Stimulated activated effector memory CD8-positive, alpha-beta T cell treated with anti-CD3 and anti-CD28 coated beads, Interleukin-12 subunit alpha, Interleukin-12 subunit beta, amount 100 ng/mL, for 72 hours (primary cell): ENCODE measurements at regions not wholly inside any gene's neighbourhood (a gene's known extent, or its start where the extent isn't known, plus 50 kb on each side); places are given as distances from the start of the nearest gene placed in this dataset.
"Not testable (repeated sequence)": the region's sequence is repeated elsewhere in the genome, so short reads cannot be mapped to it uniquely, and the experiment has no call there.

Experiments
- ATAC-seq: fragments of 150-1000 bp; cut with Tn5 transposase; 2 replicates; pipeline ENCODE4 v1.10.0; 2021
- DNase-seq, 2 donors: peaks; one replicate each; pipeline ENCODE4 v3.0.0; 2021 to 2022; ENCODE audit warnings: low spot score in 2 of 2
- H3K27ac Mint-ChIP-seq: one replicate; pipeline ENCODE4 v1.8.0; 2022; ENCODE audit warnings: mild to moderate bottlenecking, mixed read lengths
- H3K36me3 Mint-ChIP-seq: one replicate; pipeline ENCODE4 v1.8.0; 2022; ENCODE audit warnings: mild to moderate bottlenecking, mixed read lengths
- H3K4me1 Mint-ChIP-seq: one replicate; pipeline ENCODE4 v1.8.0; 2022; ENCODE audit warnings: mixed read lengths
- H3K4me3 Mint-ChIP-seq: one replicate; pipeline ENCODE4 v1.8.0; 2022; ENCODE audit warnings: mild to moderate bottlenecking, mixed read lengths
- H3K9me3 Mint-ChIP-seq: one replicate; pipeline ENCODE4 v1.8.0; 2022; ENCODE audit warnings: mixed read lengths

DNA sequence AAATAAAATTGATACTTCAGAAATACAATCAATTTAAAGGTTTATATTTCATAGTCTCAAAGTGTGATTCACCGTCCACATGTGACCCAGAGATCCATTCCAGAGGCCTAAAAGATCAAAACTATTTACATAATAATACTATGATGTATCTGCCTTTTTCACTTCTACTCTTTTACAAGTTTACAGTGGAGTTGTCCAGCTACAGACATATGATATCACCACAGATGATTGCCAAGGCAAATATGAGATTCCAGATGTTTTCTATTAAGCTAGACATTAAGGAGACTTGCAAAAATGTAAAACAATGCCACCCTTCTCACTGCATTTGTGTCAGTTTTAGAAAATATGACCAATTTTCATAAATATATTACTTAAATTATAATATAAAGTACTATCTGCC, 443.7 kb downstream of the GJA1 start:
- Mint-ChIP-seq H3K9me3 (peaks cover 2% of the 10 kb centered on the region), H3K4me1 (no peaks in the 10 kb centered on the region), H3K27ac (no peak overlapping the region), H3K4me3 (no peak overlapping the region), H3K36me3 (no peaks in the 10 kb centered on the region)
- DNase-seq (no peak), ATAC-seq (no peak)

DNA sequence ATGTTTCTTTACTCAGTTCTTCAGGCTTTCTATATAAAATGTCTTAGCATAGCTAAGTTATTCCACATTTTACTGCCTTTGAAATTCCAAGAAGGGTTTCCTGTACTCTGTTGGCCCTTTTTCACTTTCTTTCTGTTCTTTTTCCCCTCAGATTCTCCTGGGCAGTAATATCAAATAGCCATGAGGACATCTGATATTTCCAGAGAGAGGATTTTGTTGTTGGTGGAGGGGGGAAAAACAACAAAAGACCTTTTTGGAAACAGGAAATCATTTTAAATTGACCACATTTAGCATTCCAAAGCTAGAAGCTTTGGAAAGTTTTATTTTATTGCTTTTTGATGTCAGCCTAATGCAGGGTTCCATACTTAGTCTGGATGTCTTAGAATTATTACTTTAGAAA, 445.4 kb downstream of the GJA1 start:
- DNase-seq (no peak), ATAC-seq (no peak)
- H3K9me3 Mint-ChIP-seq: peaks cover 6% of the 10 kb centered on the region

DNA sequence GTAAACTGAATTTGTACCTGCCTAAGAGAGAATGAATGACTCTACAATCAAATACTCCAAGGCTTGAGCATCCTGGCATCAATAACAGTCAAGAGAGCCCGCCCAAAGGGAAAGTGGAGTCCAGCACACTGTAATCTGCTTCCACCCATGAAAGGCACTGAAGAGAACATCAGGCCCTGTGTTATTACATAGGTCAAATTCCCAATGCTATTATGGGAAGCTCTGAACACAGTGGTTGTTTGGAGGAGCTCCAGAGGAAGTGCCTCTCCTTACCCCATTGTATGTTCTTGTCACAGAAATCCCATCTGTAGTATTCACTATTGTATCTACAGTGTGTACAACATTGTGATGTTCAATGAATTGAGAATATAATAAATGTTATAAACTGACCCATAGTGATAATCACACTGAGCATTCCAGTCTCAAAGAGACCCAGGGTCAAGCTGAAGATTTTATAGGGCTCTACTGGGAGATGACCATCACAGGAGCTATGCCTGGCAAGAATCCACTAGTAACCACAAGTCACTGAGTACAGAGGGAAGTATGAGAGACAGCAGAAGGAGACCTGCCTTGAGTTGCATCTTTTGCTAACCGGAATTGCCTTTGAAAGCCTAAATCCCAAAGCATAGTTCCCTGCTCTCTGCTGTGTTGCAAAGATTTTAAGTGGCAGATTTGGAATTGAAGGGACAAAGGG, 446.7 kb downstream of the GJA1 start:
- Mint-ChIP-seq H3K9me3 (peaks cover 7% of the 10 kb centered on the region), H3K4me3 (no peak overlapping the region), H3K36me3 (no peaks in the 10 kb centered on the region), H3K27ac (no peak overlapping the region), H3K4me1 (no peaks in the 10 kb centered on the region)
- ATAC-seq: peak; percentile 28
- no peak for DNase-seq

More for the DNA sequence above, 445.4 kb downstream of the GJA1 start:
- Mint-ChIP-seq H3K27ac (no peak overlapping the region), H3K36me3 (no peaks in the 10 kb centered on the region), H3K4me3 (no peak overlapping the region), H3K4me1 (no peaks in the 10 kb centered on the region)

- DNase-seq: no peak
- Mint-ChIP-seq H3K9me3 (peaks cover 4% of the 10 kb centered on the region), H3K27ac (no peak overlapping the region), H3K4me1 (no peaks in the 10 kb centered on the region), H3K4me3 (no peak overlapping the region), H3K36me3 (no peaks in the 10 kb centered on the region)
- ATAC-seq: no peak
These were observed 448.6 kb downstream of the GJA1 start for GRCh38 chr6:121884091-121884490.

GRCh38 chr6:121884620-121885019, 449.2 kb downstream of the GJA1 start:
- Mint-ChIP-seq H3K36me3 (no peaks in the 10 kb centered on the region), H3K4me1 (no peaks in the 10 kb centered on the region), H3K4me3 (no peak overlapping the region), H3K9me3 (peaks cover 4% of the 10 kb centered on the region), H3K27ac (no peak overlapping the region)
- no peak for DNase-seq
- no peak for ATAC-seq

GRCh38 chr6:121885399-121886152, 450.1 kb downstream of the GJA1 start:
- DNase-seq: no peak
- H3K9me3 Mint-ChIP-seq: peaks cover 4% of the 10 kb centered on the region
- no peak overlapping the region for H3K27ac Mint-ChIP-seq
- H3K36me3 Mint-ChIP-seq: no peaks in the 10 kb centered on the region
- H3K4me1 Mint-ChIP-seq: no peaks in the 10 kb centered on the region
- no peak overlapping the region for H3K4me3 Mint-ChIP-seq
- ATAC-seq: no peak

DNA sequence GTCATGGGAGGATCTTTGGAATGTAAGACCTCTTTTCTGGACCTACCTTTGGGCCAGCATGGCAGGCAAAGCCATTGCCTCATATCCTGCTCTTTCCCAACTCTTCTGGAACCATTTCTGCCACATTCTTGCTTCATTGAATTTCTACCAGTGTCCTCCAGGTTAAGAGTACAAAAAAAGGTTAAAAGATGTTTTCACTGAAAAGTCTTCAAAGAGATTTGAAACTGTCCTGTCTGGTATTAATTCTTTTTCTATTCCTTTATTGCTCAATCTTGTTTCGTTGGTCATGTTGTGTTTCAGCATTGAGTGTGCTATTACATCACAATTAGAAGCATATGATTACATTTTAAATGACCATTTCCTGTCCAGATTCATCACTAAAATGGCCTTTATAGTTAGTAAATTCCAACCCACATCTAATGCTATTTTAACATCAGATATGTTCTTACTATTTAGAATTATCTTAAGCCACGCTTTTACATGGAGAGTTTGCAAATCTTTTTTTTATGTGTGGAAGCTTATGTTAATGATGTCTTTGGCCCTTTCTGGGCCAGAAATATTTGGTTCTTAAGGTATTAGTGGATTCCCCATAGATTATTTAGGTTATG, 450.9 kb downstream of the GJA1 start:
- H3K27ac Mint-ChIP-seq: no peak overlapping the region
- ATAC-seq: no peak
- no peak for DNase-seq
- no peaks in the 10 kb centered on the region for H3K4me1 Mint-ChIP-seq
- H3K9me3 Mint-ChIP-seq: peaks cover 4% of the 10 kb centered on the region
- H3K36me3 Mint-ChIP-seq: no peaks in the 10 kb centered on the region
- H3K4me3 Mint-ChIP-seq: no peak overlapping the region

DNA sequence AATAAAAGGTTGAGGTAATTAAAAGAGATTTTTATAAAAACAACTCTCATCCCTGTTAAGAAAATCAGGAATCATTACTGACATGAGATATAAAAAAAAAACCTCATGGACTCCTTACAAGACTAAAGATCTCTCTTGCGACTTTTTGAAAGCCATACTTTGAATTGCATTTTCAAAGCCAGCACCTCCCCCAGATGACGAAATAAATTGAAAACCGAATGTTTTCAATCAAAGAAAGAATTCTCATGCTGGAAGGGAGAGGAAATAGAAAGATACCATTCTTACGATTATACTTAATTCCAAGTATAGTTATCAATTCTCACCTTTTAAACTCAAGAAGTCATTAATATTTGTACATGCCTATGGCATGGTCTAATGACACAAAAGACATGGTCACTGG, 452.3 kb downstream of the GJA1 start:
- Mint-ChIP-seq H3K27ac (no peak overlapping the region), H3K4me1 (no peaks in the 10 kb centered on the region), H3K4me3 (no peak overlapping the region), H3K36me3 (no peaks in the 10 kb centered on the region), H3K9me3 (peaks cover 4% of the 10 kb centered on the region)
- DNase-seq (no peak), ATAC-seq (no peak)

DNA sequence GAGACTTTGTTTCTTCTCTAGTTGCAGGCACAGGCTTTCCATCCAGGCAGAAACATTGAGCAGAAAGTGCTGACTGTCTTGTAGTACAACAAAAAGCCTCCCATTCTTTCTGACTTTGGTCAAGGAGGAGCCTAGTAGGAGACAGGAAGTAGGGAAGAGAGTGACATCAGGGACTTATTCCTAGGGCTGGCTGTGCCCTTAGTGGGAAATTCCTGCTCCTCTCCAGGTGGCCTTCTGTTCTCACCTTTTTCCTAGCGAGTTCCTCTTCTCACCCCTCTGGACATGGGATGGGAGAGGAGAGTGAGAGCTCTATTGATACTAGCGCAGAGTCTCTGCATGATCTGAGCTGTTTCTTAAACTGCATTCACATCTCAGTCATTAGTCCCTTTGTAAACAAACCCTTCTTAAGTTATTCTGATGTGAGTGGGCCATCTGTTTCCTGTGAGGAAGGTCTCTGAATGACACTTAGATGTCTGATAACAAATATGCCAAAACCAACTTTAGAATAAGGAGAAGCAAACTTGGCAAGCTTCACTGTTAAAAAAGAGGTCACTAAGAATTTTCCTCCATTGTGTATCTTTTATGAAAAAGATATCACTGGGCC, 455.0 kb downstream of the GJA1 start:
- Mint-ChIP-seq H3K4me1 (no peaks in the 10 kb centered on the region), H3K9me3 (peaks cover 4% of the 10 kb centered on the region)

DNA sequence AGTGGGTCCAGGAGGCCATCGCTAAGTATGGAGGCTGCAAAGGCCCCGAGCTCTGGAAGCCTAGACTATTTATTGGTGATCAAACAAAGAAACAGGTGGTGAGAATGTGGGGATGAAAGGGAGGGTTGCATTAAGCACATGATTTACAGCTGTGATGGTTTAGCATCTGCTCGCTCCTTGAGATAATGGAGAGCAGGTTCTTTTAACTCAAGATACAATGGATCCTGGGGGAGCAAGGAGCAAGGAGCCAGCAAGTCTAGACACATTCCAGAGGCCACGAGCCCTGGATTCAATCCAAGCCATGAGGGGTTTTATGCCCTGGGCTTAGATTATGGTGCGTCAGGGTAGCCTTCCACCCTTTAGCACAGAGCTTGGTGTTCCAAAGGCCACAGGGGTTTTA, 460.3 kb downstream of the GJA1 start:
- H3K36me3 Mint-ChIP-seq, H3K27ac Mint-ChIP-seq, DNase-seq, H3K4me3 Mint-ChIP-seq, H3K9me3 Mint-ChIP-seq, H3K4me1 Mint-ChIP-seq, ATAC-seq: not testable (repeated sequence)

More for the DNA sequence above, 455.0 kb downstream of the GJA1 start:
- Mint-ChIP-seq H3K4me3 (no peak overlapping the region), H3K36me3 (no peaks in the 10 kb centered on the region), H3K27ac (no peak overlapping the region)
- ATAC-seq (no peak), DNase-seq (no peak)

- DNase-seq: no peak
- Mint-ChIP-seq H3K4me3 (no peak overlapping the region), H3K9me3 (no peaks in the 10 kb centered on the region), H3K36me3 (no peaks in the 10 kb centered on the region), H3K4me1 (no peaks in the 10 kb centered on the region), H3K27ac (no peak overlapping the region)
- ATAC-seq: no peak
These were observed 460.9 kb downstream of the GJA1 start for GRCh38 chr6:121896363-121896762.

DNA sequence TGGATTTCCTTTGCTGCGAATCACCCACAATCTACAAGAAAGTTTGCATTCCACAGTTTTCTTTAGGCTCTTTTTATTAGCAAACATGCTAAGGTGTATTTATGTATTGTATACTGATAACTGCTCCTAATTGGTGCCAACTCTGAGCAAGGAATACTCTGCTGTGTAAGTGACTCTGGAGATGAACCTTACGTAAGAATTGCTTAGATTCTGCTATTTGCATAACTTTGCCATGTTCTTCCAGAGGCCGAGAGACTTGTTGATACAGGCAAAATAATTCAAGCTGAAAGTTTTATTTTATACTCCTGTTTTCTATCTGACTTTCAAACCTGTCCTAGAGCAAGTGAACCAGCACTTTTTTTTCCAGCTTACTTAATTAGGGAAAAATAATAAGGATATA, 461.3 kb downstream of the GJA1 start:
- Mint-ChIP-seq H3K36me3 (no peaks in the 10 kb centered on the region), H3K4me1 (no peaks in the 10 kb centered on the region), H3K9me3 (no peaks in the 10 kb centered on the region), H3K4me3 (no peak overlapping the region), H3K27ac (no peak overlapping the region)
- ATAC-seq: no peak
- DNase-seq: no peak

GRCh38 chr6:121897337-121897760, 461.9 kb downstream of the GJA1 start:
- H3K9me3 Mint-ChIP-seq: no peaks in the 10 kb centered on the region
- no peak overlapping the region for H3K27ac Mint-ChIP-seq
- ATAC-seq (no peak), DNase-seq (no peak)
- H3K36me3 Mint-ChIP-seq: no peaks in the 10 kb centered on the region
- H3K4me1 Mint-ChIP-seq: no peaks in the 10 kb centered on the region
- H3K4me3 Mint-ChIP-seq: no peak overlapping the region

DNA sequence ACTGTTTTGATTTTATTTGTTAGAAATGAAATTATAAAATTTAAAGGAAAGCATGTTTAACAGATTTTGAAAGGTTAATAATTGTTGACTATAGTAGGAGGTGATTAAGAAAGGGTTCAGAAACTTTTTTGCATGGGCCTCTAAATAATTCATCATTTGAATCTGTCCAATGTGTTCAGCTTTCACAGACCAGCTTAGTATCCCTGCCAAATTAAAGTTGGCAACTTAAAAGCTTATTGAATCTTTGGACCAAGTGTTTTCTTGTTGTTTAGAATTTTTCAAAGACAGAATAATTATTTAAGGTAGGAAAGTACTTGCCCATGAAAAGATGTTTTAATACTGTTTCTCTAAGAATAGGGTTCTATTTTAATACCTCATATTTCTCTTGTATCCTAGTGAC, 466.0 kb downstream of the GJA1 start:
- Mint-ChIP-seq H3K27ac (no peak overlapping the region), H3K4me1 (no peaks in the 10 kb centered on the region), H3K9me3 (peaks cover 7% of the 10 kb centered on the region), H3K4me3 (no peak overlapping the region), H3K36me3 (no peaks in the 10 kb centered on the region)
- DNase-seq (no peak), ATAC-seq (no peak)

- no peak for ATAC-seq
- Mint-ChIP-seq H3K27ac (no peak overlapping the region), H3K4me3 (no peak overlapping the region), H3K4me1 (no peaks in the 10 kb centered on the region), H3K9me3 (peaks cover 14% of the 10 kb centered on the region), H3K36me3 (no peaks in the 10 kb centered on the region)
- no peak for DNase-seq
These were observed 469.1 kb downstream of the GJA1 start for GRCh38 chr6:121904559-121904958.
